Stimulated activated CD4-positive, alpha-beta T cell treated with anti-CD3 and anti-CD28 coated beads, Interleukin-1b, Interleukin-23, amount 100 ng/mL, for 48 hours (primary cell): ENCODE measurements at regions not wholly inside any gene's neighbourhood (a gene's known extent, or its start where the extent isn't known, plus 50 kb on each side); places are given as distances from the start of the nearest gene placed in this dataset.

ENCODE experiments used
- DNase-seq: peaks from one replicate; pipeline ENCODE4 v3.0.0-alpha.2; 2020

DNA sequence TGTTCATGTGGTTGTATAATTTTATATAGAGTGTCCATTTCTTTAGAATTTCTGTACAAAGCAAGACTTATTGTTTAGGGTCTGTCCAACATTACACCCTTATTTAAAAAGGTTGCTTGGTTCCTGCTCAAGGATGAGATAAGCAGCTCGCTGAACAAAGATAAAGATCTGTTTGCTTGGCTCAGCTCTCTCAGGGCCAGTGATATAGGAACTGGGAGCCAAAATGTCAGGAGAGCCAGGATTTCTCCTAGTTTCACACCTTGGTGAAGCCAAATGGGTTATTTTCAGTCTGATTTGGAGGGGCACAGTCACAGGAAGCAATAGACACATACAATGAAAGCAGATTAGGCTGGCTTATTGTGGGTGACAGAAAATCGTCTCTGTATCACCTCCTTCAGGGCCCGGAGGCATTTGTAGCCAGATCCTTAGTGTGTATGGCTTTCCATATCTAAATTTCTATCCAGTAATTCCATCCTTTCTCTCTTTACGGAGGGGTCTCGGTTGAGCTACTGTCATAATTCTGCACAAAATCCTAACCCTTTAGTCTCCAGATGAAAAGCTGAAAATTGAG, 396.4 kb downstream of the TMEM232 start:
- no peak for DNase-seq

DNA sequence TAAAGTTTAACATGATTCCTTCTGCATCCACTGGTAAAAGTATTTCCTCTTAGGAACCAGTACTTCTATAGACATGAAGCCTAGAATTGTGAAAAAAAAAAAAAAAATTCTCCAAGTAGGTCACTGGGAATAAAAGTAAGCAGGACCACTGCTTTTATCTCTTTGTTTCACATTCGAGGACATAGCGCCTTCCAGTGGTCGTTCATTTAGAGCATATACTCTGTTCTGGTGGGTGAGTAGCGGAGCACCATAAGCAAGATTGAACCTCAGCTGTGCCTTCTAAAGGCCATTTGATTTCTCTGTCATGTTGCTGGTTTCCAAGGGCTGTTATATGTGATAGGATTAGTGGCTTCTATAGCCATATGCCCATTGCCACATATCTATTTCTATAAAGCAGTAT, 393.1 kb downstream of the TMEM232 start:
- no peak for DNase-seq

DNA sequence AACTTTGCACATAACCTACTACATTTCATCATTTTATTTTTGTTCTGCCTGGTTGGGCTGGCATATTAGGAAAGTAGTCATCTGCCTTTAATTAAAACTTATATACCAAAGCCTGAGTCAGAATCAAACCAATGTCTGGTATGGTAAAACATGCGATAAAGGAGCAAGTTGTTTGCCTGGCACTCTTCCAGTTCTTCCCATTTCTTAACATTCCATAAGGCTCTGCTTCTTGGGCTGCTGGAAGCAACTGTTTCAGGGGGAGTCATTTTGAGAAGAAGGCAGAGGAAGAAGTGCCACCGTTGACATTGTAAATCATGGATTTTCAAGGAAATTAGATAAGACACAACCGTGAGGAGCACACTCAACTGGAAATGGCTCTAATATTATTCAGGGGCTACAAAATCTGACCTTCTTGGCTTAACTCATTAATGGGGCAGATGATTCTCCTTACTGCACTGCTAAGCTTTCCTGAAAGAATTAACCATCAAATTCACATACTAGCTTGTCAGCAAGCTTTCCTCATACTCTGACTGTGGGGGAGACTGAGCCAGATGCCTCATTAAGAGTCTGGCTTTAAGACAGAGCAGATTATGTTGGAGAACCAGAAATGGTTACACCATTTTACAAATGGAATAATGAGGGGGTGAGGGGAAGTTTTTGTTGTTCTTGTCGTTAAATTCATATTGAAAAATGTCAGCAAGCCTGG, 391.0 kb downstream of the TMEM232 start:
- DNase-seq, result no peak

DNA sequence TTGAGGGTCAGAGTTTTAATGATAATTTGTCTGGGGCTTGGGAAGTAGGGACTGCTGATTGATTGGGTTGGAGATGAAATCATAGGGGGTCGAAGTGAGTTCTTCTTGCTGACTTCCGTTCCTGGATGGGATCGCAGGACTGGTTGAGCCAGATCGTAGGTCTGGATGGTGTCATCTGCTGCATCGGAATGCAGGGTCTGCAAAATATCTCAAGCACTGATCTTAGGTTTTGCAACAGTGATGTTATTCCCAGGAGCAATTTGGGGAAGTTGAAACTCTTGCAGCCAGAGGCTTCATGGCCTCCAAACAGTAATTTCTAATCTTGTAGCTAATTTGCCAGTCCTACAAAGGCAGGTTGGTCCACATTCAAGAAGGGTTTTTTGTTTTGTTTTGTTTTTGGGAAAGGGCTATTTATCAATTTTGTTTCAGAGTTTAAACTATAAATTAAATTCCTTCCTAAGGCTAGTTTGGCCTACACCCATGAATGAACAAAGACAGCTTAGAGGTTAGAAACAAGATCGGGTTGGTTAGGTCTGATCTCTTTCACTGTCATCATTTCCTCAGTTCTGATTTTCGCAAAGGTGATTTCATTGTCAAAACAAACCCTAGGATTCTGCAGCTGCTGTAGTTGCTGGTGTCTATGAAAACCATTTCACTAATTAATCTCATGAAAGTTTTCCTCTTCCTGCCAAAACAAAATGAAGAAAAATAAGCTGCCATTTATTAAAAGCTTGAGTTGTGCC, 388.0 kb downstream of the TMEM232 start:
- DNase-seq, result no peak

DNA sequence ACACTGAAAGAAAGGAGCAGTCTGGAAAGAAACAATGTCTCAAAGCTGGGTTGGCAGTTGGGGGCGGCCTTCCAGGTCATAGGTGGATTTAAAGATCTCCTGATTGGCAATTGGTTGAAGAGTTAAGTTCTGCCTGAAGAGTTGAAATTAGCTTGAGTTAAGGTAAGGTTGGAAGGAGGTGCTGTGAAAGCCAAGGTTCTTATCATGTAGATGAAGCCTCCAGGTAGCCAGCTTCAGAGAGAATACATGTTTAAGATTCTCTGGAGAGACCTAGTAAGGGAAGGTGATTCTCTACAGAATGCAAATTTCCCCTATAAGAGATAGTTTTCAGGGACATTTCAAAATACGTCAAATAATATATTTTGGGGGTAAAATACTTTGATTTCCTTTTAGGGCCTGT, 387.1 kb downstream of the TMEM232 start:
- no peak for DNase-seq

DNA sequence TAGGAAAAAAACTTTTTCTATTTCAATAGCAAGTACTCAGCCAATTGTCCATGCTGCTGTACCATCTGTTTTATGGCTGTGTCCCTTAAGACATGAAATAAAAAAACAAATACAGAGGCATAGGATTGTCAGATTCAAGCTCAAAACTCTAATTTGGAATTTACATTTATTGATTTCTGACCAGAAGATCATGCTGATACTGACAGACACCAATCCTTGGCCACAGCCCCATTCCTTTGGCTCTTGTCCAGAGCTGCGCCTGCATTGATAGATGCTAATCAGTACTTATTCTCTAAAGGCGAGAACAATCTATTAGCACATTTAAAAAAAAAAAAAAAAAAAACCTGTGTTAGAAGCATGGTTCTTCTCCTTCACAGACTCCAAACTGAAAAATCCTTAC, 384.6 kb downstream of the TMEM232 start:
- no peak for DNase-seq

DNA sequence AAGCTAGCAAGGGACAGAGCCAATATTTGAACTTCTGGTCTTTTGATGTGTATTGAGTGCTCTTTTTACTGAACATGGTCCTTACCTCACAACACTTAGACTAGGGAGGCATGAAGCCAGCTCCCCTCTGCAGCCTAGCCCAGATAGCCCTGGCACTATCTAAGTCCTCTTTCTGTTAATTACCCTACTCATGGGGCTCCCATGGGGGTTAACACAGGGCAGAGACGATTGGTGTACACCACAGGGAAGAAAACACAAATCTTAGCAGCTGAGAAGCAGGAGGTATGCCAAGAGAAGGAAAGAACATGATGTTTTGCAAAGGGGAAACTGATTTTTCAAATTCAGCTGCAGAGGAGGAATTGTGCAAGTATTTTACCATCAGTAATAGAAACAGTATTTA, 383.8 kb downstream of the TMEM232 start:
- no peak for DNase-seq

DNA sequence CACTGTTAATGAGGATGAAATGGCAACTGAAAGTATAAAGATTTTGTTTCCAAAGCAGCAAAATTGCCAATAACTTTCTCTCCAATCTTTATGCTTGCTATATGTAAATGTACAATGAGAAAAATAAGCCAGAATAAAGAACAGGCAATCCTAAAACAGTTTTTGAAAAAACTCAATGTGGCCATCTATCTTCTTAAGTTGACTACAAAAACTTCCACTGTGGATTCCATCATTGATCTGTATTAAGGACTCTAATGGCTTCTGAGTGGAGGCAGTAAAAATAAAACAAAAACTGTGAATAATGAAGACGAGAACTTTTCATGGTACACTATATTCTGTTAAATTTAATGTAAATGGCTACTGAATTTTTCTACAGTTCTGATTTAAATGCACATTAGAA, 382.9 kb downstream of the TMEM232 start:
- DNase-seq, result no peak

DNA sequence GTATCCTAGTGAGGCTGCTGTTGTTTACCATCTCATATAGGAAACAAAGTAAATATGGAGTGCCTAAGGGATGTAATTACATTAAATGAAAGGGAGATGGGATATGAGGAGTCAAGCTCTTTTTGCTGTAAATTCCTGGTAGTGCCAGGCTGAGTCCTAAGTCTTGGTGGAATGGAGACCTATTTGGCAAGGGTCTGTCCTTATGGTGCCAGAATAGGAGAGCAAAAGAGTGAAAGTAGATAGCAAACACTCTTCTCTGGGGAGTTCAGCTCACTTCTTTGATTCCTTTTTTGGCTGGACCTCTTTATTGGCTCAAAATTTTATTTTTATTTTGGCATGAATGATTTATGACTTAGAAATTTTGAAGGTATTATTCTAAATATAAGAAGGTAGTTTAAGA, 380.8 kb downstream of the TMEM232 start:
- no peak for DNase-seq

DNA sequence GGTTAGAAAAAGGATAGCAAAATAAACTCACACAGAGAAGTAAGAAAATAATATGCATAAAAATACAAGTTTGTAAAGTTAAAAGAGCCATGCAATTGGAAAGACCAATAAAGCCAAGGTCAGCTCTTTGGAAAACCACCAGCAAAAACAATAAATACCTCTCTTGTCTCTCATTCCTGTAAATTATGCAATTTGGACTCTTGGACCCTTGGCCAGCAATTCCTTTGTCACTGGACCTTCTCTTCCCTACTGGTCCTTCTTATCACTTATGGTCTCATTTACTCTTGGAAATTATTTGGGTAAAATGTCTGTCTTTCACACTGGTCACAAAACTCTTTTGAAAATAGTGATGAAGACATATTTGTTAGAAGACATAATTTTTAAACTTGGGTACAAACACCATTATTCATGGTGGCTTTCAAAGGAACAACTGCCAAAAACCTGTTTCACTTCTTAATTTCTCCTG, 379.5 kb downstream of the TMEM232 start:
- no peak for DNase-seq

DNA sequence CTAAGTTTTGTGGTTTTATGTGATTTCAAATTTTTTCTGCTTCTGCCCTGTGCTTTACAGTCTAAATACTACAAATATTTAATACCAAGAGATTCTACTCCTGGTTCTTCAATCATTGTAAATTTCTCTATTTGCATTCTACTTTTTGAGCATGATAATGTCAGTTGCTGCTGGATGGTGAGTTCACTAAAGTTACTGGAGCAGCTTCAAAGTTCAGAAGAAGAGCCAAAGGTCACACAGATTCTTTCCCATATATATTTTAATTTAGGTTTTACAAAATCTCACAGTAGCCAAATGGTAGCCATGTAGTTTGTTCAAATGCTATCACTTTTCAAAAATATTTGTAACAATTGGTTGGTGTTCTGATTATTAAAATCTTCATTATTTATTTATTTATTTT, 378.7 kb downstream of the TMEM232 start:
- DNase-seq, result no peak

DNA sequence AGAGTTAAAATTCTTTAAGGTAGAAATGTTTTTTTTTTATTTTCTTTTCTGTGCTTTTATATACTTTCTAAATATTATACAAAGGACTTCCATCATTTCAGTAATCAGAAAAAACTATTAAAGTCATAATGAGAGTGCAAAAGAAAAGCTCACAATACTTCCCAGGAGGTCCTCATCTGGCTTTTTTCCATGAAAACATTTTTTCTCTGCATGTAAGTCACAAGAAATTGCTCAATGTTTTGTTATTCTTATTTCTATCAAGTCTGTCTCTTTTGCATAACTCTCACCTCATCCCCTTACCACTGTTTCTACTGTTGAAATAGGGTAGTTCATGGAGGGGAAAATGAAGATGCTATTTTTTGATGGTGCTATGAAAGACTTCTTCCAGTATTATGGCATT, 375.0 kb downstream of the TMEM232 start:
- DNase-seq, result no peak

DNA sequence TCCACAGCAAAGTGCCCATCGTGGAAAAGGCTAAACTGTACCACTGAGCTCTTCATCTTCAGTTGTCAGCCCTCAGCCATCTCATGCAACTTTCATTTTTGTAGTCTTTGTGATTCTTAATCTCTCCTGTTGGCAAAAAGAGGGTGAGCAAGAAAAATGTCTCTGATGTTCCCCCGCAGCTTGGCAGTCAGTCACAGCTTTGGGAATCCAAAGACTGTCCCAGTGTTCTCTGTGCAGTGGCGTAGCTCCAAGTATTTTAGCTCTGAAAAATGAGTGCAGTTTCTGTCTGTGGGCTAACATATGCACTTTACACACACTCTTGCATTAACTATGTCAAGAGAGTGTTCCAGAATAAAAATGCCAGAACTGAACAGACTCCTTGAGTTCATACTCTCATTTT, 372.2 kb downstream of the TMEM232 start:
- DNase-seq, result no peak

DNA sequence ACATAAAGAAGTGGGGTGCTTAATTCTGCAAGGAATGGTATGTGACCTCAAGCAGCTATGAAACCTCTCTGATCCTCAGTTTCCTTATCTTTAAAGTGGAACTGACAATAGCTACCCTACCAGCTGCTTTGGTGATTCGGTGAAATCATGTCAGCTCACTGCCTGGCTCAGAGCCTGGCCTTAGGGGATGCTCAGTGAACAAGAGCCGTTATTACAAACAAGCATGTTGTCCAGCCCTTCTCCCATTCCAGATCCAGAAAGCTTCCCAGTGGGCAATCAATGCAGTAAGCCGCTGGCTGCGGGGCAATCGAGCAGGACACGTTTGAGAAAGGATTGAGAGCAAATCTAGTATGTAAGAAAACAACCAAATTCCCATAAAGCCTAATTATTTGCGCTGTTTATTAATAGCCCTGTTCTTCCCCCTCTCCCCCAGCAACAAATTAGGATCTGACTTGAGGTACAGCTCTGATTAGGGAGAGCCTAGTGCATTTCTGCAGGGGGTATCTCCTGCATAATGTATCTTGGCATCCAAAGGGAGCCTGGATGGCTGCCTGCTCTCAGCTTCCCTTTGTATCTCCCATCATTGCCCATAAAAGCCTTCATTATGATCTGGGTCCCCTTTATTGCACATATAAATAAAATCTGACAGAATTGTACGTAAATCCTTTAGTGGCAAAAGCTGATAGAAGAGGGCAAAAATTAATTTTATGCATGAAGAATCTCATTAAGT, 371.4 kb downstream of the TMEM232 start:
- DNase-seq, result no peak

DNA sequence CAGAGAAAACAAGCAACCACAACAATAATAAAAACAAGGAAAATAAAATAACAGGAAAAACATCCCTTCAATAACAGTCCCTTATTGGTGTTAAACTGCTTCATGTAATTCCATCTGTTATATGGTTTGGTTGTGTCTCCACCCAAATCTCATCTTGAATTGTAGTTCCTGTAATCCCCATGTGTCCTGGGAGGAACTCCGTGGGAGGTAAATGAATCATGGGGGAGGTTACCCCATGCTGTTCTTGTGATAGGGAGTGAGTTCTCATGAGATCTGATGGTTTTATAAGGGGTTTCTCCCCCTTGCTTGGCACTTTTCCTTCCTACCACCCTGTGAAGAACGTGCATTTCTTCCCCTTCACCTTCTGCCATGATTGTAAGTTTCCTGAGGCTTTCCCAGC, 369.8 kb downstream of the TMEM232 start:
- no peak for DNase-seq

DNA sequence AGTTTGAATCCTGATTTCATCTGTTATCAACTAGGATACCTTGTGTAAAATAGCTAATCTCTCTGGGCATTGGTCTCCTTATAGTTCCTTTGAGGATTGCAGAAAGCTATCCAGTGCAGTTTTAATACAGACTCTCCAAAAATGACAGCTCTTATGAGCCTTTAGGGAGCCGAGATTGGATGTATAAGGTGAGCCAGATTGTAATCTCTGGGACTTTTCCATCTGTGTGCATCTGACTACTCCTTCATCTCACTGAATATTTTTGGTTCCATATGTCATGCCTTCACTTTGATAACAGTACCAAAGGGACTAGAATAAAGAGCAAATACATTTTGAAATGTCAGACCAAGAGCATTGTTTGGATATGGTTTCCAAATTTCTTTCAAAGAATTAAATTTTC, 367.2 kb downstream of the TMEM232 start:
- DNase-seq, result no peak

DNA sequence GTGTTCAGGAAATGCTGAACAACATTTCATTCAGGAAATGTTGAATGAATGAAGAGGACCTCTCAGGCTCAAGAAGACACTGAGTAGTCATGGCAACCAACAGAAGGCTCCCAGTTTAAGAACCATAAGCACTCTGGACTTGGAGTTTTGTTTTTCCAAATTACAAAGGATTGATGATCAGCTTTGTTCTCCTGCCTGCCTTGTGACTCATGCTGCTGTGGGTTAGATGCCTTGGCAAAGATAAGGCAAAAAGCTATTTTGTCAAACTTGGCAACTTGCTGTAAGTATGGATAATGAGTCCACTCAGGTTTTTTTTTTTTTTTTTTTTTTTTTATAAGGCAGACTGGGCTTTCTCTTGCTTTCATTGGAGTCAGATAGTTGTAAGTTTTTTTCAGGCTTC, 365.0 kb downstream of the TMEM232 start:
- no peak for DNase-seq

DNA sequence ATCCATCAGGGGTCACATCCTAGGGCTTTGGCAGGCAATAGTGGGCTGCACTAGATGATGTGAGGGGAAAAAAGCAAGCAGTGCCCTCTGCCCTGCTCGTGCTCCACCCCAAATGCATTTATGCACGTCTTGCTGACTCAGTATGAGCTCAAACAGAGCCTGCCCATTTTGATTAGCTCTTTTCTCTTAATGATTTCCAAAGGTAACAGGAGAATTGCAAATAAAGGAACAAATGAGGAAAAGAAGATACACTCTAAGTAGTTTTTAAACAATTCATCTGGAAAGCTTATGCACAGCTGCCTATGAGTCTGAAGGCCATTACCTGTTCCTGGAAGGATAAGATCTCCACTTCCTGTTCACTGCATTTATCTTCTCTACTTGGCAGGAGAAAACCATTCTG, 364.2 kb downstream of the TMEM232 start:
- DNase-seq, result no peak

DNA sequence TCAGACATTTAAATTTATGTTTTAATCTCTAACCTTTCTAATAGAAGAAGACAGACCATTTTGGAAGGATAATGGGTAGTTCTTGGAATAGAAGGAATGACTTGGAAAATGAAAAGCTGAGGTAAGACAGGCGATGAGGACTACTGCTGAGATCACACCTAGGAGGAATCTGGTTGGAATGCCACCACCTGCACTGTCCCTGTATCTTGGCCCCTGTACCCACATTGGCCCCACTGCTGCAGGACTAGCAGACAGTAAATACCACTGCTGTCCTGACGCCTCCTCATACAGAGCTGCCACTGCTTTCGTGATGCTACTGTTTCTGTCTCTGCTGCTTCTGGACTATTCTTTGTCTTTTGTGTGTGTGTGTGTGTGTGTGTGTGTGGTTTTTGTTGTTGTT, 359.8 kb downstream of the TMEM232 start:
- no peak for DNase-seq
